K562 (cell line): ENCODE measurements at regions not wholly inside any gene's neighbourhood (a gene's known extent, or its start where the extent isn't known, plus 50 kb on each side); places are given as distances from the start of the nearest gene placed in this dataset.

ENCODE experiments used
- ATAC-seq: fragments of 200-7000 bp; cut with Tn5 transposase; 3 replicates; pipeline ENCODE4 v1.9.1; 2020; ENCODE audit warnings: moderate library complexity
- BruUV-seq: library from RNA; stranded (reverse); fragments of 400-500 nt; replicated peaks from 2 replicates; lab custom pipeline; 2021; lab: Mats Ljungman, UMichigan
- CTCF ChIA-PET: fragments of 300-600 bp; formaldehyde crosslinking; extraction: SDS; loops from one replicate; lab custom pipeline; 2021; ENCODE audit warnings: low intra/inter-chr PET ratio; lab: Yijun Ruan, JAX
- POLR2A ChIA-PET: fragments of 300-600, 350-650 bp; sonication (Branson Sonifier 250); formaldehyde crosslinking; extraction: SDS; loops from one replicate; lab custom pipeline; 2021; ENCODE audit warnings: antibody characterized with exemption, inconsistent platforms; lab: Yijun Ruan, JAX
- DNase-seq, 4 experiments: peaks; one replicate each; pipeline versions ENCODE4 v3.0.0 to v3.0.0-alpha.2; 2011 to 2018; ENCODE audit warnings: low spot score in 3 of 4, mixed read lengths in 3 of 4; ENCODE audit errors: extremely low read depth in 1 of 4
- FAIRE-seq: peaks from 2 replicates; lab custom pipeline; 2011; peaks lifted over from hg19 to GRCh38; lab: Jason Lieb, UNC
- H2AFZ ChIP-seq: 2 replicates; pipeline ENCODE4 v1.6.0; 2011; ENCODE audit warnings: low read depth, low read length, control low read depth, inconsistent platforms
- H3K27ac ChIP-seq: fragments of 200-600 bp; 3 replicates; pipeline ENCODE4 v1.8.0; 2011; ENCODE audit warnings: low read depth, mild to moderate bottlenecking, control low read depth, inconsistent platforms, low read length, moderate library complexity, mixed read lengths; ENCODE audit errors: extremely low read depth
- H3K27me3 ChIP-seq, 2 experiments: fragments of 300-600 bp in 1 of 2; 2 replicates in 1 of 2; 3 replicates in 1 of 2; pipeline versions ENCODE4 v1.6.0 to v1.8.0; 2011; ENCODE audit warnings: inconsistent platforms in 2 of 2, low read length in 2 of 2, mild to moderate bottlenecking in 1 of 2, mixed read lengths in 1 of 2, moderate library complexity in 1 of 2; ENCODE audit not compliant: control insufficient read depth in 2 of 2, insufficient read depth in 2 of 2
- H3K36me3 ChIP-seq: fragments of 300-600 bp; 3 replicates; pipeline ENCODE4 v1.8.0; 2011; ENCODE audit warnings: mild to moderate bottlenecking, low read length, inconsistent platforms; ENCODE audit not compliant: control insufficient read depth, insufficient read depth
- H3K4me1 ChIP-seq, 2 experiments: fragments of 200-600 bp in 1 of 2; replicated peaks in 1 of 2; 2 replicates in 1 of 2; 3 replicates in 1 of 2; pipeline versions ENCODE4 v1.5.1 to v1.8.0; 2011; ENCODE audit warnings: inconsistent platforms in 2 of 2, low read length in 2 of 2, mild to moderate bottlenecking in 1 of 2, mixed read lengths in 1 of 2, moderate library complexity in 1 of 2; ENCODE audit not compliant: control insufficient read depth in 2 of 2, insufficient read depth in 2 of 2
- H3K4me2 ChIP-seq: 2 replicates; pipeline ENCODE4 v1.6.1; 2011; ENCODE audit warnings: low read length, control low read depth, inconsistent platforms, mixed read lengths; ENCODE audit not compliant: insufficient read depth
- H3K4me3 ChIP-seq: fragments of 200-600 bp; sonication (generic), shearing (Covaris generic); 2 replicates; pipeline ENCODE4 v1.5.1; 2016; ENCODE audit warnings: control low read depth, inconsistent platforms
- H3K79me2 ChIP-seq: fragments of 200-600 bp; 3 replicates; pipeline ENCODE4 v1.8.0; 2011; ENCODE audit warnings: low read length, inconsistent platforms; ENCODE audit not compliant: control insufficient read depth, insufficient read depth
- H3K9ac ChIP-seq, 2 experiments: 2 replicates each; pipeline versions ENCODE4 v1.6.0 to v1.6.1; 2011; ENCODE audit warnings: low read depth in 2 of 2, low read length in 2 of 2, control low read depth in 1 of 2, inconsistent platforms in 1 of 2, mild to moderate bottlenecking in 1 of 2, mixed read lengths in 1 of 2; ENCODE audit not compliant: insufficient read depth in 1 of 2
- H3K9me1 ChIP-seq: one replicate; pipeline ENCODE4 v1.6.0; 2011; ENCODE audit warnings: inconsistent platforms, mild to moderate bottlenecking, low read length, moderate library complexity; ENCODE audit not compliant: control insufficient read depth, insufficient read depth
- H3K9me3 ChIP-seq: replicated peaks from 2 replicates; pipeline ENCODE4 v1.5.1; 2011; ENCODE audit warnings: low read depth, low read length, inconsistent platforms; ENCODE audit not compliant: control insufficient read depth, insufficient read depth
- H4K20me1 ChIP-seq: replicated peaks from 2 replicates; pipeline ENCODE4 v1.6.1; 2011; ENCODE audit warnings: low read length, inconsistent platforms, mixed read lengths; ENCODE audit not compliant: control insufficient read depth, insufficient read depth
- ELF4 ChIP-seq: fragments of 450-650 bp; formaldehyde crosslinking; IDR thresholded peaks from 2 replicates; pipeline ENCODE4 v1.4.0; 2022; ENCODE audit warnings: missing genetic modification characterization
- MAFF ChIP-seq: IDR thresholded peaks from 2 replicates; pipeline ENCODE4 v1.6.1; 2012; ENCODE audit warnings: low read length, improper control_type of control experiment
- MTA1 ChIP-seq: fragments of 450-650 bp; IDR thresholded peaks from 2 replicates; pipeline ENCODE4 v1.6.1; 2017; ENCODE audit warnings: borderline replicate concordance
- MTA2 ChIP-seq: fragments of 450-650 bp; IDR thresholded peaks from 2 replicates; pipeline ENCODE4 v1.6.1; 2016; ENCODE audit warnings: low read depth
- POLR2G ChIP-seq: fragments of 200-400 bp; formaldehyde crosslinking; IDR thresholded peaks from 2 replicates; pipeline ENCODE4 v1.6.1; 2017; ENCODE audit warnings: low read depth, mild to moderate bottlenecking, antibody characterized with exemption, low read length, moderate library complexity
- RFX5 ChIP-seq: IDR thresholded peaks from 2 replicates; pipeline ENCODE4 v1.6.1; 2011; ENCODE audit warnings: low read depth, mild to moderate bottlenecking, improper control_type of control experiment, low read length
- SMARCB1 ChIP-seq: IDR thresholded peaks from 2 replicates; pipeline ENCODE4 v1.6.1; 2011; ENCODE audit warnings: improper control_type of control experiment, low read depth; ENCODE audit not compliant: insufficient read length
- TEAD2 ChIP-seq: fragments of 450-650 bp; IDR thresholded peaks from 2 replicates; pipeline ENCODE4 v1.6.1; 2016; ENCODE audit warnings: missing genetic modification characterization, control low read depth, missing compliant biosample characterization
- TSC22D4 ChIP-seq: fragments of 450-650 bp; IDR thresholded peaks from 2 replicates; pipeline ENCODE4 v1.6.1; 2016; ENCODE audit warnings: missing genetic modification characterization, missing biosample characterization, control low read depth
- ZBTB7A ChIP-seq: IDR thresholded peaks from 2 replicates; pipeline ENCODE4 v1.6.1; 2011; ENCODE audit warnings: low read depth, mild to moderate bottlenecking, low read length, moderate library complexity, borderline replicate concordance; ENCODE audit not compliant: control insufficient read depth
- ZNF408 ChIP-seq: fragments of 250-450 bp; sonication (Bioruptor Pico); IDR thresholded peaks from 2 replicates; pipeline ENCODE4 v1.4.0; 2020; ENCODE audit warnings: low read depth, mild to moderate bottlenecking, moderate library complexity
- WGBS: fragments of 100-300 bp; shearing (Covaris generic); methylation state at CpG from one replicate; pipeline ENCODE4 v1.1.6; 2016; ENCODE audit warnings: low coverage, mixed read lengths; ENCODE audit not compliant: insufficient coverage; ENCODE audit errors: missing lambda C conversion rate; 5-methylcytosine and 5-hydroxymethylcytosine counted together
- in situ Hi-C: fragments of 300-500 bp; cut with MboI; formaldehyde crosslinking; loops from 4 replicates; pipeline ENCODE4 v1.15.0; 2018; ENCODE audit warnings: inconsistent platforms, mixed read lengths
- intact Hi-C: fragments of 100-400 bp; cut with micrococcal nuclease; formaldehyde crosslinking; loops from 2 replicates; pipeline ENCODE4 v1.14.2; 2022
- TF ChIP-seq, protein P1 (sequence below): fragments of 450-650 bp; formaldehyde crosslinking; conservative IDR thresholded peaks from 2 replicates; pipeline ENCODE4 v1.4.0; 2022; ENCODE audit warnings: mild to moderate bottlenecking, missing genetic modification characterization
- TF ChIP-seq, protein P2 (sequence below), 3 experiments: IDR thresholded peaks in 2 of 3; conservative IDR thresholded peaks in 1 of 3; 2 replicates each; pipeline ENCODE4 v1.5.1; 2011 to 2012; ENCODE audit warnings: low read length in 3 of 3, mild to moderate bottlenecking in 3 of 3, control low read depth in 2 of 3, improper control_type of control experiment in 1 of 3, inconsistent platforms in 1 of 3, low read depth in 1 of 3, mixed read lengths in 1 of 3, moderate library complexity in 1 of 3; ENCODE audit not compliant: insufficient read depth in 2 of 3
- TF ChIP-seq, protein P3 (sequence below): fragments of 450-650 bp; IDR thresholded peaks from 2 replicates; pipeline ENCODE4 v1.6.1; 2016

DNA sequence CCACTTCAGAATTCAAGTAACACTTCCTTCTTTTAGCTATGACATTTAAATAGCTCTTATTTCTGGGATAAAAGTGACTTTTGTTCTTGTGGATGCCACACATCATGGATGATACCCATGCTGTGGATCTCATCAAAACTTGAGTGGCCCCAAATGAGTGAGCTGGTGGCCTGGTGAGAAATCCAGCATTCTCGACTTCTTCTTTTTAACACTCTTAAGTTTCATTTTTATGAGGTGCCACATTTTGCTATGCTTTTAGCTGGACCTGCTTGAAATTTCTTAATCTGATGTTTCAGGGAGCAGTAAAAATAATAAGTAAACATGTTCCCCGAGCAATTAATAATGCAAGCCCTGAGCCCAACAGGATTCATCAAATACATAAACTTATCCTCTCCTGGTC is 384.8 kb upstream of the MEF2C start (continued):
- TF ChIP-seq, protein P1, sequence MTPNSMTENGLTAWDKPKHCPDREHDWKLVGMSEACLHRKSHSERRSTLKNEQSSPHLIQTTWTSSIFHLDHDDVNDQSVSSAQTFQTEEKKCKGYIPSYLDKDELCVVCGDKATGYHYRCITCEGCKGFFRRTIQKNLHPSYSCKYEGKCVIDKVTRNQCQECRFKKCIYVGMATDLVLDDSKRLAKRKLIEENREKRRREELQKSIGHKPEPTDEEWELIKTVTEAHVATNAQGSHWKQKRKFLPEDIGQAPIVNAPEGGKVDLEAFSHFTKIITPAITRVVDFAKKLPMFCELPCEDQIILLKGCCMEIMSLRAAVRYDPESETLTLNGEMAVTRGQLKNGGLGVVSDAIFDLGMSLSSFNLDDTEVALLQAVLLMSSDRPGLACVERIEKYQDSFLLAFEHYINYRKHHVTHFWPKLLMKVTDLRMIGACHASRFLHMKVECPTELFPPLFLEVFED (CRISPR knock-in tag), result no peak
- no peak for TF ChIP-seq MTA2
- TF ChIP-seq ZNF408 (CRISPR knock-in tag), result no peak
- no peak for TF ChIP-seq RFX5

DNA sequence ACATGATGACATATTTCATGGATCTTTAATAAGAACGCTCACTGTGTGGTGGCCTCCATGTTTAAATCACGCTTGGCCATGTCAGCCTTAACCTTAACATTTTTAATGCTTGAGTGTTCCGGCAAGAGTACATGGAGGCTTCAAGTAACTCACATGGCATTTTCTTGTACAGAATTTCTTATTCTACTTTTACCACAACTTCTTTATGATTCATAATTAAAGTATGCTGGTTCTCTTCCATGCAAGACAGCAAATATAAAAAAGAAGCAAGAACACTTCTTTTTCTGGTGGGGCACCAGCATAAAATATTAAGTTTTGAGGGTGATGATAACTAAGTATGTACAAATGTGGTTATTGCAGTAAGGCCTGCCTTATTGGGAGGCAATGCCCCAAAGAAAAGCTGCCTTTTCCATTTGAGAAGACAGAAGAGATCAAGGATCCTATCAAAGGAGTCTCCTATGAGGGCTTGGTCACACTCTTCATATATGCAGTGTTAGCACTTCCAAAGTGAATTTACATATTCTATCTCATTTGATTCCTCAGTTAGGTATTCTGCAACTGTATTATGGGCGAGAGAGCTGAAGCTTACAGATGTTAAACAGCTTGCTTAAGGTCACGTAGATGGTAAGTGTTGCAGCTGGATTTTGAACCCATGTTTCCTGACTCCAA is 382.7 kb upstream of the MEF2C start:
- no peak for DNase-seq
- intact Hi-C loops (loop anchor here (10.0 kb wide), 1 partner anchor 459 kb away; no protein-coding TSS in a partner anchor), in situ Hi-C loops (no loop called here)
- H3K9me3 ChIP-seq, result no peaks in the 10 kb centered on the region
- 42% methylated on average over 5 of the region's 5 CpGs for WGBS
- no TSS peak for BruUV-seq
- no peak overlapping the region for H3K9ac ChIP-seq
- H3K9me1 ChIP-seq, result no peaks in the 10 kb centered on the region
- no peak for FAIRE-seq
- POLR2A ChIA-PET, result no interaction called here
- TF ChIP-seq TSC22D4 (tag) (no peak), MAFF (no peak), ELF4 (CRISPR knock-in tag) (no peak), ZBTB7A (no peak), POLR2G (no peak), SMARCB1 (no peak), MTA1 (no peak), TEAD2 (no peak)
- TF ChIP-seq, protein P2, sequence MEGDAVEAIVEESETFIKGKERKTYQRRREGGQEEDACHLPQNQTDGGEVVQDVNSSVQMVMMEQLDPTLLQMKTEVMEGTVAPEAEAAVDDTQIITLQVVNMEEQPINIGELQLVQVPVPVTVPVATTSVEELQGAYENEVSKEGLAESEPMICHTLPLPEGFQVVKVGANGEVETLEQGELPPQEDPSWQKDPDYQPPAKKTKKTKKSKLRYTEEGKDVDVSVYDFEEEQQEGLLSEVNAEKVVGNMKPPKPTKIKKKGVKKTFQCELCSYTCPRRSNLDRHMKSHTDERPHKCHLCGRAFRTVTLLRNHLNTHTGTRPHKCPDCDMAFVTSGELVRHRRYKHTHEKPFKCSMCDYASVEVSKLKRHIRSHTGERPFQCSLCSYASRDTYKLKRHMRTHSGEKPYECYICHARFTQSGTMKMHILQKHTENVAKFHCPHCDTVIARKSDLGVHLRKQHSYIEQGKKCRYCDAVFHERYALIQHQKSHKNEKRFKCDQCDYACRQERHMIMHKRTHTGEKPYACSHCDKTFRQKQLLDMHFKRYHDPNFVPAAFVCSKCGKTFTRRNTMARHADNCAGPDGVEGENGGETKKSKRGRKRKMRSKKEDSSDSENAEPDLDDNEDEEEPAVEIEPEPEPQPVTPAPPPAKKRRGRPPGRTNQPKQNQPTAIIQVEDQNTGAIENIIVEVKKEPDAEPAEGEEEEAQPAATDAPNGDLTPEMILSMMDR (IDR thresholded peaks at IDR 0.05 in 2 of 3, conservative IDR thresholded peaks at IDR 0.05 in 1 of 3; ENCODE audit: insufficient read depth in 2 of 3, low read depth in 1 of 3, low read length in 3 of 3), result no peak
- TF ChIP-seq, protein P3, sequence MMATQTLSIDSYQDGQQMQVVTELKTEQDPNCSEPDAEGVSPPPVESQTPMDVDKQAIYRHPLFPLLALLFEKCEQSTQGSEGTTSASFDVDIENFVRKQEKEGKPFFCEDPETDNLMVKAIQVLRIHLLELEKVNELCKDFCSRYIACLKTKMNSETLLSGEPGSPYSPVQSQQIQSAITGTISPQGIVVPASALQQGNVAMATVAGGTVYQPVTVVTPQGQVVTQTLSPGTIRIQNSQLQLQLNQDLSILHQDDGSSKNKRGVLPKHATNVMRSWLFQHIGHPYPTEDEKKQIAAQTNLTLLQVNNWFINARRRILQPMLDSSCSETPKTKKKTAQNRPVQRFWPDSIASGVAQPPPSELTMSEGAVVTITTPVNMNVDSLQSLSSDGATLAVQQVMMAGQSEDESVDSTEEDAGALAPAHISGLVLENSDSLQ, result no peak
- no peak for ATAC-seq
- H2AFZ ChIP-seq, result no peak overlapping the region
- CTCF ChIA-PET, result no interaction called here
- H3K36me3 ChIP-seq, result no peaks in the 10 kb centered on the region
- H3K4me3 ChIP-seq, result no peak overlapping the region
- no peaks in the 10 kb centered on the region for H3K27me3 ChIP-seq
- H3K4me1 ChIP-seq, result no peaks in the 10 kb centered on the region; a peak in 1 of 5 replicates
- no peak overlapping the region for H3K4me2 ChIP-seq
- no peaks in the 10 kb centered on the region for H4K20me1 ChIP-seq
- H3K27ac ChIP-seq, result no peak overlapping the region
- H3K79me2 ChIP-seq, result no peaks in the 10 kb centered on the region
